H9 (cell line): ENCODE measurements at regions not wholly inside any gene's neighbourhood (a gene's known extent, or its start where the extent isn't known, plus 50 kb on each side); places are given as distances from the start of the nearest gene placed in this dataset.

Source experiments
- DNase-seq: peaks from one replicate; pipeline ENCODE4 v3.0.0-alpha.2; 2017
- H2AFZ ChIP-seq: one replicate; pipeline ENCODE4 v1.6.1; 2013; ENCODE audit warnings: mild to moderate bottlenecking, low read length, control low read depth, moderate library complexity
- H2AK5ac ChIP-seq: 2 replicates; pipeline ENCODE4 v1.6.1; 2013; ENCODE audit warnings: low read length, control low read depth, mixed read lengths; ENCODE audit not compliant: insufficient read length
- H2BK120ac ChIP-seq: one replicate; pipeline ENCODE4 v1.6.1; 2013; ENCODE audit warnings: low read depth, mild to moderate bottlenecking, low read length, control low read depth, inconsistent platforms; ENCODE audit not compliant: poor library complexity, severe bottlenecking
- H2BK12ac ChIP-seq: 2 replicates; pipeline ENCODE4 v1.6.1; 2013; ENCODE audit warnings: low read length, control low read depth, mixed read lengths, low read depth; ENCODE audit not compliant: insufficient read length
- H2BK15ac ChIP-seq: 2 replicates; pipeline ENCODE4 v1.6.1; 2013; ENCODE audit warnings: low read depth, low read length, control low read depth
- H2BK20ac ChIP-seq: one replicate; pipeline ENCODE4 v1.6.1; 2013; ENCODE audit warnings: low read depth, mild to moderate bottlenecking, low read length, control low read depth, inconsistent platforms; ENCODE audit not compliant: poor library complexity, severe bottlenecking
- H2BK5ac ChIP-seq: 2 replicates; pipeline ENCODE4 v1.6.1; 2013; ENCODE audit warnings: low read length, control low read depth, mixed read lengths; ENCODE audit not compliant: insufficient read length
- H3K14ac ChIP-seq: 2 replicates; pipeline ENCODE4 v1.6.1; 2013; ENCODE audit warnings: low read length, control low read depth; ENCODE audit not compliant: insufficient read depth
- H3K18ac ChIP-seq: 2 replicates; pipeline ENCODE4 v1.6.1; 2013; ENCODE audit warnings: low read depth, mild to moderate bottlenecking, mixed read lengths, low read length, control low read depth; ENCODE audit not compliant: insufficient read length
- H3K23ac ChIP-seq: 2 replicates; pipeline ENCODE4 v1.6.1; 2013; ENCODE audit warnings: low read length, control low read depth, mixed read lengths, low read depth; ENCODE audit not compliant: insufficient read length
- H3K23me2 ChIP-seq: 2 replicates; pipeline ENCODE4 v1.6.1; 2013; ENCODE audit warnings: low read depth, mild to moderate bottlenecking, mixed read lengths, low read length, control low read depth; ENCODE audit not compliant: insufficient read length, poor library complexity, severe bottlenecking
- H3K27ac ChIP-seq: 2 replicates; pipeline ENCODE4 v1.5.1; 2013; ENCODE audit warnings: low read length, control low read depth, mixed read lengths, low read depth; ENCODE audit not compliant: insufficient read length
- H3K27me3 ChIP-seq: 2 replicates; pipeline ENCODE4 v1.6.1; 2013; ENCODE audit warnings: low read length, control low read depth, inconsistent platforms; ENCODE audit not compliant: insufficient read depth
- H3K4ac ChIP-seq: 2 replicates; pipeline ENCODE4 v1.6.1; 2013; ENCODE audit warnings: low read depth, mild to moderate bottlenecking, control low read depth, inconsistent platforms, low read length, moderate library complexity
- H3K4me1 ChIP-seq: 2 replicates; pipeline ENCODE4 v1.6.1; 2013; ENCODE audit warnings: low read length, control low read depth, inconsistent platforms; ENCODE audit not compliant: insufficient read depth
- H3K4me2 ChIP-seq: 2 replicates; pipeline ENCODE4 v1.6.1; 2013; ENCODE audit warnings: low read length, control low read depth, mixed read lengths; ENCODE audit not compliant: insufficient read length, insufficient read depth
- H3K56ac ChIP-seq: 2 replicates; pipeline ENCODE4 v1.6.1; 2013; ENCODE audit warnings: low read depth, mild to moderate bottlenecking, mixed read lengths, low read length, control low read depth; ENCODE audit not compliant: insufficient read length
- H3K79me1 ChIP-seq: 2 replicates; pipeline ENCODE4 v1.6.1; 2013; ENCODE audit warnings: low read depth, mild to moderate bottlenecking, moderate library complexity, low read length, control low read depth, inconsistent platforms; ENCODE audit not compliant: insufficient read depth, poor library complexity, severe bottlenecking
- H3K79me2 ChIP-seq: 2 replicates; pipeline ENCODE4 v1.6.1; 2013; ENCODE audit warnings: low read length, control low read depth, inconsistent platforms; ENCODE audit not compliant: insufficient read depth
- H3K9ac ChIP-seq: 2 replicates; pipeline ENCODE4 v1.6.1; 2013; ENCODE audit warnings: low read length, control low read depth, mixed read lengths; ENCODE audit not compliant: insufficient read length; ENCODE audit errors: extremely low read depth
- H3K9me3 ChIP-seq: one replicate; pipeline ENCODE4 v1.6.1; 2013; ENCODE audit warnings: low read depth, low read length, inconsistent platforms; ENCODE audit not compliant: control insufficient read depth
- H3T11ph ChIP-seq: one replicate; pipeline ENCODE4 v1.6.1; 2013; ENCODE audit warnings: mild to moderate bottlenecking, low read length, control low read depth, inconsistent platforms
- H4K20me1 ChIP-seq: one replicate; pipeline ENCODE4 v1.6.1; 2013; ENCODE audit not compliant: control insufficient read depth, insufficient read length, insufficient read depth
- H4K5ac ChIP-seq: 2 replicates; pipeline ENCODE4 v1.6.1; 2013; ENCODE audit warnings: low read depth, mild to moderate bottlenecking, mixed read lengths, low read length, control low read depth; ENCODE audit not compliant: insufficient read length
- H4K8ac ChIP-seq: replicated peaks from 2 replicates; pipeline ENCODE4 v1.6.1; 2013; ENCODE audit warnings: low read length, control low read depth, mixed read lengths, low read depth; ENCODE audit not compliant: insufficient read length
- H4K91ac ChIP-seq: 2 replicates; pipeline ENCODE4 v1.6.1; 2013; ENCODE audit warnings: low read depth, mild to moderate bottlenecking, moderate library complexity, mixed read lengths, low read length, control low read depth; ENCODE audit not compliant: insufficient read length
- H3K27ac Mint-ChIP-seq, 3 experiments: 2 replicates in 2 of 3; 3 replicates in 1 of 3; pipeline ENCODE4 v1.8.0; 2020 to 2021; ENCODE audit warnings: mixed read lengths in 3 of 3, mild to moderate bottlenecking in 1 of 3, moderate library complexity in 1 of 3
- H3K27me3 Mint-ChIP-seq: 2 replicates; pipeline ENCODE4 v1.8.0; 2021; ENCODE audit warnings: low read depth, mild to moderate bottlenecking, moderate library complexity, mixed read lengths
- H3K36me3 Mint-ChIP-seq, 3 experiments: 2 replicates in 2 of 3; 3 replicates in 1 of 3; pipeline ENCODE4 v1.8.0; 2020 to 2021; ENCODE audit warnings: low read depth in 3 of 3, mixed read lengths in 3 of 3; ENCODE audit not compliant: insufficient read depth in 1 of 3
- H3K4me1 Mint-ChIP-seq, 2 experiments: 2 replicates each; pipeline ENCODE4 v1.8.0; 2020; ENCODE audit warnings: mixed read lengths in 2 of 2
- H3K4me3 Mint-ChIP-seq, 2 experiments: 2 replicates in 1 of 2; 3 replicates in 1 of 2; pipeline ENCODE4 v1.8.0; 2020 to 2021; ENCODE audit warnings: mild to moderate bottlenecking in 2 of 2, mixed read lengths in 2 of 2, moderate library complexity in 1 of 2
- H3K9me3 Mint-ChIP-seq, 2 experiments: 2 replicates in 1 of 2; 3 replicates in 1 of 2; pipeline ENCODE4 v1.8.0; 2020; ENCODE audit warnings: mild to moderate bottlenecking in 2 of 2, mixed read lengths in 2 of 2, moderate library complexity in 1 of 2
- CTCF ChIP-seq: fragments of 200-600 bp; sonication (generic); conservative IDR thresholded peaks from 3 replicates; pipeline ENCODE4 v1.8.0; 2021; ENCODE audit warnings: antibody characterized with exemption, mild to moderate bottlenecking
- WGBS: extraction: QIAGEN DNeasy Blood & Tissue Kit; methylation state at CpG from one replicate; pipeline ENCODE4 v1.1.7; 2013; ENCODE audit warnings: missing lambda C conversion rate, low lambda C conversion rate, mixed read lengths; ENCODE audit not compliant: insufficient read length; ENCODE audit errors: extremely low coverage; 5-methylcytosine and 5-hydroxymethylcytosine counted together

GRCh38 chrX:1052021-1052420, 160.4 kb downstream of the CRLF2 start:
- H3K18ac ChIP-seq: no peak overlapping the region
- no peaks in the 10 kb centered on the region for H3K23me2 ChIP-seq
- no peaks in the 10 kb centered on the region for H3K9me3 ChIP-seq
- H2BK120ac ChIP-seq: no peak overlapping the region
- no peaks in the 10 kb centered on the region for H3K27me3 ChIP-seq
- WGBS: no CpG with 5 or more reads among the region's 3 CpGs
- H3K56ac ChIP-seq: no peak overlapping the region
- no peak overlapping the region for H4K91ac ChIP-seq
- no peak overlapping the region for H3K9ac ChIP-seq
- H3K27ac Mint-ChIP-seq: no peak overlapping the region
- H2BK15ac ChIP-seq: no peak overlapping the region
- no peaks in the 10 kb centered on the region for H4K20me1 ChIP-seq
- H3K9me3 Mint-ChIP-seq: peaks cover 32 to 33% of the 10 kb centered on the region in 2 experiments
- no peaks in the 10 kb centered on the region for H3K79me1 ChIP-seq
- no peak for DNase-seq
- no peak overlapping the region for H4K5ac ChIP-seq
- H3K23ac ChIP-seq: no peak overlapping the region
- no peak overlapping the region for H3T11ph ChIP-seq
- no peak overlapping the region for H3K4me3 Mint-ChIP-seq
- no peak overlapping the region for H3K27ac ChIP-seq
- 0 out of 4 replicates have a peak, but pooled peaks cover 0 to 4% of the 10 kb centered on the region in 2 experiments for H3K4me1 Mint-ChIP-seq
- no peak overlapping the region for H3K4ac ChIP-seq
- no peaks in the 10 kb centered on the region for H3K79me2 ChIP-seq
- peaks cover 0 to 19% (median 5%) of the 10 kb centered on the region in 3 experiments; a peak in 5 of 7 replicates for H3K36me3 Mint-ChIP-seq
- H3K4me2 ChIP-seq: no peak overlapping the region
- H2BK5ac ChIP-seq: no peak overlapping the region
- no peak for TF ChIP-seq CTCF
- H2BK20ac ChIP-seq: no peak overlapping the region
- no peak overlapping the region for H2AK5ac ChIP-seq
- H3K4me1 ChIP-seq: no peaks in the 10 kb centered on the region
- H2AFZ ChIP-seq: no peak overlapping the region
- no peak overlapping the region for H4K8ac ChIP-seq
- no peak overlapping the region for H2BK12ac ChIP-seq
- no peak overlapping the region for H3K14ac ChIP-seq
- H3K27me3 Mint-ChIP-seq: peaks cover 1% of the 10 kb centered on the region
